ENCODE measurements at regions not wholly inside any gene's neighbourhood (a gene's known extent, or its start where the extent isn't known, plus 50 kb on each side); places are given as distances from the start of the nearest gene placed in this dataset.
"Not testable (repeated sequence)": the region's sequence is repeated elsewhere in the genome, so short reads cannot be mapped to it uniquely, and the experiment has no call there.

GRCh38 chr3:174583396-174583795, 275.7 kb upstream of the NAALADL2 start:
- TF ChIP-seq CTCF (IDR thresholded peaks at IDR 0.05) (no peak), POLR2A (IDR thresholded peaks at IDR 0.05) (no peak)
- Histone ChIP-seq H3K27ac (no peak overlapping the region), H3K4me3 (no peak overlapping the region), H3K27me3 (no peaks in the 10 kb centered on the region), H3K36me3 (no peaks in the 10 kb centered on the region), H3K9me3 (no peaks in the 10 kb centered on the region), H3K4me1 (no peaks in the 10 kb centered on the region)
- 100% methylated on average over 1 of the region's 1 CpG for WGBS (ENCODE audit: insufficient coverage, low coverage, low lambda C conversion rate, missing lambda C conversion rate)
- no peak for ATAC-seq
- no peak for DNase-seq
- intact Hi-C loops (cut with DNase I) = no loop called here

GRCh38 chr3:174587137-174587536, 272.0 kb upstream of the NAALADL2 start:
- H3K4me3 ChIP-seq; intact Hi-C loops (cut with DNase I); H3K27me3 ChIP-seq; ATAC-seq; H3K27ac ChIP-seq; H3K9me3 ChIP-seq; DNase-seq; H3K36me3 ChIP-seq; H3K4me1 ChIP-seq: not testable (repeated sequence)
- WGBS (ENCODE audit: insufficient coverage, low coverage, low lambda C conversion rate, missing lambda C conversion rate) = 85% methylated on average over 1 of the region's 1 CpG

- ATAC-seq (no peak), DNase-seq (no peak)
- TF ChIP-seq POLR2A (IDR thresholded peaks at IDR 0.05) (no peak), CTCF (IDR thresholded peaks at IDR 0.05) (no peak)
- Histone ChIP-seq H3K27ac (no peak overlapping the region), H3K9me3 (no peaks in the 10 kb centered on the region), H3K27me3 (no peaks in the 10 kb centered on the region), H3K4me1 (no peaks in the 10 kb centered on the region), H3K36me3 (no peaks in the 10 kb centered on the region), H3K4me3 (no peak overlapping the region)
- intact Hi-C loops (cut with DNase I) = no loop called here
- 62% methylated on average over 2 of the region's 2 CpGs for WGBS (ENCODE audit: insufficient coverage, low coverage, low lambda C conversion rate, missing lambda C conversion rate)
These were observed 262.6 kb upstream of the NAALADL2 start for GRCh38 chr3:174596447-174596982.

GRCh38 chr3:174598885-174599439, 260.2 kb upstream of the NAALADL2 start:
- Histone ChIP-seq H3K27ac (no peak overlapping the region), H3K4me3 (no peak overlapping the region), H3K4me1 (no peaks in the 10 kb centered on the region), H3K27me3 (no peaks in the 10 kb centered on the region), H3K9me3 (no peaks in the 10 kb centered on the region), H3K36me3 (no peaks in the 10 kb centered on the region)
- TF ChIP-seq CTCF (IDR thresholded peaks at IDR 0.05) = no peak
- no peak for TF ChIP-seq POLR2A (IDR thresholded peaks at IDR 0.05)
- DNase-seq (no peak), ATAC-seq (no peak)
- intact Hi-C loops (cut with DNase I) = no loop called here
- WGBS (ENCODE audit: insufficient coverage, low coverage, low lambda C conversion rate, missing lambda C conversion rate) = 65% methylated on average over 4 of the region's 4 CpGs

- intact Hi-C loops (cut with DNase I) = no loop called here
- no peak for DNase-seq
- no peak for ATAC-seq
- no peaks in the 10 kb centered on the region for H3K4me1 ChIP-seq
- no CpG with 5 or more reads among the region's 1 CpG for WGBS (ENCODE audit: insufficient coverage, low coverage, low lambda C conversion rate, missing lambda C conversion rate)
- TF ChIP-seq CTCF (IDR thresholded peaks at IDR 0.05) = no peak
- TF ChIP-seq POLR2A (IDR thresholded peaks at IDR 0.05) = no peak
- no peak overlapping the region for H3K27ac ChIP-seq
- no peaks in the 10 kb centered on the region for H3K9me3 ChIP-seq
- H3K27me3 ChIP-seq = no peaks in the 10 kb centered on the region
- no peaks in the 10 kb centered on the region for H3K36me3 ChIP-seq
- H3K4me3 ChIP-seq = no peak overlapping the region
These were observed 246.0 kb upstream of the NAALADL2 start for GRCh38 chr3:174613173-174613572.

Measured in right lobe of liver (tissue), 6 donors.